Ovary (tissue), 7 donors: ENCODE measurements at regions not wholly inside any gene's neighbourhood (a gene's known extent, or its start where the extent isn't known, plus 50 kb on each side); places are given as distances from the start of the nearest gene placed in this dataset.

Experiments used
- DNase-seq, 5 donors: peaks; one replicate each; pipeline ENCODE4 v3.0.0-alpha.2; 2019 to 2020
- H3K27ac ChIP-seq, 2 donors: fragments of 200-600 bp; one replicate each; pipeline versions ENCODE4 v1.5.1 to v1.8.0; 2019 to 2022
- H3K27me3 ChIP-seq: fragments of 200-600 bp; one replicate; pipeline ENCODE4 v1.8.0; 2022
- H3K36me3 ChIP-seq: fragments of 200-600 bp; sonication (generic); one replicate; pipeline ENCODE4 v1.5.1; 2019
- H3K4me1 ChIP-seq: one replicate; pipeline ENCODE4 v1.8.1; 2013; ENCODE audit warnings: mild to moderate bottlenecking, moderate library complexity; ENCODE audit not compliant: insufficient read depth
- H3K4me3 ChIP-seq: fragments of 200-600 bp; sonication (generic); one replicate; pipeline ENCODE4 v1.5.1; 2017
- H3K9me3 ChIP-seq, 2 donors: fragments of 200-600 bp in 1 of 2; sonication (generic) in 1 of 2; one replicate each; pipeline versions ENCODE4 v1.5.1 to v1.8.1; 2013 to 2019; ENCODE audit warnings: mild to moderate bottlenecking in 1 of 2, moderate library complexity in 1 of 2
- EP300 ChIP-seq: sonication (generic); formaldehyde crosslinking; IDR thresholded peaks from one replicate; pipeline ENCODE4 v1.6.1; 2017; ENCODE audit warnings: antibody characterized with exemption
- POLR2A ChIP-seq: fragments of 450-650 bp; IDR thresholded peaks from one replicate; pipeline ENCODE4 v1.6.1; 2017; ENCODE audit warnings: antibody characterized with exemption, mild to moderate bottlenecking, moderate library complexity
- WGBS, 3 donors: extraction: QIAGEN DNeasy Blood & Tissue Kit in 1 of 3; methylation state at CpG; one replicate each; pipeline versions ENCODE4 v1.1.5 to v1.1.7; 2013 to 2017; 5-methylcytosine and 5-hydroxymethylcytosine counted together
- intact Hi-C, 4 donors: fragments of 100-400 bp; cut with DNase I; formaldehyde crosslinking; loops; one replicate each; pipeline versions ENCODE4 v1.11.0 to v1.15.1; 2022 to 2023
- TF ChIP-seq, protein P1 (sequence below), 3 donors: fragments of 450-650 bp in 2 of 3; fragments of 200-600 bp in 1 of 3; IDR thresholded peaks; one replicate each; pipeline versions ENCODE4 v1.5.1 to v1.8.0; 2016 to 2022; ENCODE audit warnings: antibody characterized with exemption in 3 of 3, mild to moderate bottlenecking in 1 of 3
- donor health status: DM: no; HTN: no; CAD: no; lungs with moderate emphysema.
- donor health status: DM: no; HTN: no; CAD: no.
- donor health status: Bipolar disorder and iron deficiency.
- donor health status: DM: no; HTN: no; CAD: no.
- donor health status: DM: yes; HTN: yes; CAD: no.

DNA sequence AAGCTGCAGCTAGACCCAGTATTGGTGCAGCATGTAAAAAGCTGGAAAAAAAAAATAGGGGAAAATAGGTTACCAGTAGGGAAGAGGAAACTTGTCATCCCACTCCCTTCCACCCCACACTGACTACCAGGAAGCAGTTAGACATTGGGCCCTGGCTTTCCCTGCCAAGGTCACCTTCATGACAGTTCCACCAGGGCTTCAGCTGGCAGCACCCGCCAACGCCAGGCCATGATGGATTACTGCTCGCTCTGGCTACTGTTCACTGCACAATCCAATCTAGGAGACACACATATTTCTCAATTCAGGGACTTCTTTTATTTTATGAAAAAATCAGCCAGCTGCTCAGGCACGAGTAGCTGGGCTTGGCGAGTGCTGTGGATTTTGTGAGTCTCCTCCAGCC is 127.7 kb downstream of the DMRTA2 start:
- TF ChIP-seq, protein P1, sequence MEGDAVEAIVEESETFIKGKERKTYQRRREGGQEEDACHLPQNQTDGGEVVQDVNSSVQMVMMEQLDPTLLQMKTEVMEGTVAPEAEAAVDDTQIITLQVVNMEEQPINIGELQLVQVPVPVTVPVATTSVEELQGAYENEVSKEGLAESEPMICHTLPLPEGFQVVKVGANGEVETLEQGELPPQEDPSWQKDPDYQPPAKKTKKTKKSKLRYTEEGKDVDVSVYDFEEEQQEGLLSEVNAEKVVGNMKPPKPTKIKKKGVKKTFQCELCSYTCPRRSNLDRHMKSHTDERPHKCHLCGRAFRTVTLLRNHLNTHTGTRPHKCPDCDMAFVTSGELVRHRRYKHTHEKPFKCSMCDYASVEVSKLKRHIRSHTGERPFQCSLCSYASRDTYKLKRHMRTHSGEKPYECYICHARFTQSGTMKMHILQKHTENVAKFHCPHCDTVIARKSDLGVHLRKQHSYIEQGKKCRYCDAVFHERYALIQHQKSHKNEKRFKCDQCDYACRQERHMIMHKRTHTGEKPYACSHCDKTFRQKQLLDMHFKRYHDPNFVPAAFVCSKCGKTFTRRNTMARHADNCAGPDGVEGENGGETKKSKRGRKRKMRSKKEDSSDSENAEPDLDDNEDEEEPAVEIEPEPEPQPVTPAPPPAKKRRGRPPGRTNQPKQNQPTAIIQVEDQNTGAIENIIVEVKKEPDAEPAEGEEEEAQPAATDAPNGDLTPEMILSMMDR (IDR thresholded peaks at IDR 0.05) = no peak
- TF ChIP-seq EP300 (no peak), POLR2A (no peak)
- Histone ChIP-seq H3K4me1 (no peaks in the 10 kb centered on the region), H3K36me3 (no peaks in the 10 kb centered on the region), H3K27ac (no peak overlapping the region), H3K27me3 (no peaks in the 10 kb centered on the region), H3K9me3 (no peaks in the 10 kb centered on the region), H3K4me3 (no peak overlapping the region)
- intact Hi-C loops = loop anchor here in 1 of 4 donors (10.0 kb wide), 1 partner anchor 61 kb away; no protein-coding TSS in a partner anchor
- WGBS, 3 donors = 74 to 77% (median 76%) methylated on average over 5 of the region's 5 CpGs
- no peak for DNase-seq

DNA sequence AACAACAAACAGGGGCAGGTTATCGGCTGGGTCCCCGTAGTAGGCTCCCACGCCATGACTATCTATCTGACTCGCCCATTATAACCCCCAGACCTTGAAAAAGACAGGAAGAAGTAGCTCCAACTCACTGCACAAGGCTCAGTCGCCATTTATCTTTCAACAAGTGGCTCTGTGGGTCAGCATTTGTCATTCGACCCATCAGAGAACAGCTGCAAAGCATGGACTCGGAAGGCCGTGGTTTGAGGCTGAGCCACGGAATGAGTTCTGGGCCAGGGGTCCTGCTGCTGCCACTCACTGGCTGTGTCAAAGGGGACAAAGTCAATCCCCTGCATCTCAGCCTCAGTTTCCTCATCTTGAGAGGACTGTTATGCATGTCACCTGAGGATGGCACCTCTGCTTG is 131.0 kb downstream of the DMRTA2 start:
- WGBS, 3 donors = 61 to 70% (median 64%) methylated on average over 9 of the region's 9 CpGs
- no peaks in the 10 kb centered on the region for H3K27me3 ChIP-seq
- H3K4me1 ChIP-seq = no peaks in the 10 kb centered on the region
- TF ChIP-seq POLR2A = no peak
- no peak for TF ChIP-seq EP300
- TF ChIP-seq, protein P1 (IDR thresholded peaks at IDR 0.05) = no peak
- H3K9me3 ChIP-seq = no peaks in the 10 kb centered on the region
- DNase-seq = no peak
- intact Hi-C loops = loop anchor here in 1 of 4 donors (10.0 kb wide), 1 partner anchor 57 kb away; no protein-coding TSS in a partner anchor
- H3K27ac ChIP-seq = no peak overlapping the region
- H3K36me3 ChIP-seq = no peaks in the 10 kb centered on the region
- H3K4me3 ChIP-seq = no peak overlapping the region

DNA sequence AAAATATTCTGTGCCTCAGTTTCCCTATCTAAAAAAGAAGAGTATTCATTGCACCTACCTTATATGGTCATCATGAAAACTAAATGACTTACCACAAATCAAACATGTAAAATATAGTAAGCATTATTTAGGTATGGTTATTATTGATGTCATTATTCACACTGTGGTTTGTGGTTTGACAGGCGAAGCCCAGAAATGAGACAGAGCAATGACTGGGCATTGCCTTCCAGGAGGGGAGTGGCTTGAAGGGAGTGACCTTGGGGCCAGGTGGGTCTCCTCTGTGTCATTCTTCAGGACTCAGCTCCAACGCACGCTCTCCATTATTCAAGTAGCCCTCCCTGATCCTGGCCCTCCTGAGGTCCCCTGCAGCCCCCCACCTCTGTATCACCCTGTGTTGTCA is 133.7 kb downstream of the DMRTA2 start:
- no peaks in the 10 kb centered on the region for H3K4me1 ChIP-seq
- H3K9me3 ChIP-seq = no peaks in the 10 kb centered on the region
- no peaks in the 10 kb centered on the region for H3K36me3 ChIP-seq
- TF ChIP-seq, protein P1 (IDR thresholded peaks at IDR 0.05) = no peak
- TF ChIP-seq POLR2A (no peak), EP300 (no peak)
- H3K27me3 ChIP-seq = no peaks in the 10 kb centered on the region
- intact Hi-C loops = no loop called here
- H3K4me3 ChIP-seq = no peak overlapping the region
- no peak for DNase-seq
- no peak overlapping the region for H3K27ac ChIP-seq
- WGBS, 3 donors = 72 to 84% (median 73%) methylated on average over 3 of the region's 3 CpGs

DNA sequence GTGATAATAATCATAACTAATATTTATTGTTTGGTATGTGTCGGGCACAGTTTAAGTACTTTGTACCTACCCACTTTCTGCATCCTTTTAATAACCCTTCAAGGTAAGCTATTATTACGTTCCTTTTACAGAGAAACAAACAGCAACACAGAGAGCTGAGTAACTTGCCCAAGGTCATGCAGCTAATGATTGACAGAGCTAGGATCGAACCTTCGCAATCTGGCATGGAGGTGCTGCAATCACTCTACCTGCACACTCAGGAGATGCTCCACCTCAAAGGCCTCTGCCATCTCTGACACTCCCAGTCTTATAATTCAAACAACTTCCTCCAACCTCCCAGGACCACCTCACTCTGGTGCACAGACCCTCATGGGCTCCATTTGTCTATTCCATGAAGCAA is 137.2 kb downstream of the DMRTA2 start:
- intact Hi-C loops = no loop called here
- H3K27me3 ChIP-seq = no peaks in the 10 kb centered on the region
- H3K36me3 ChIP-seq = no peaks in the 10 kb centered on the region
- no peak overlapping the region for H3K4me3 ChIP-seq
- H3K4me1 ChIP-seq = no peaks in the 10 kb centered on the region
- TF ChIP-seq, protein P1 (IDR thresholded peaks at IDR 0.05) = no peak
- no peak for TF ChIP-seq EP300
- TF ChIP-seq POLR2A = no peak
- no peak for DNase-seq
- WGBS, 3 donors = 78 to 84% (median 81%) methylated on average over 4 of the region's 4 CpGs
- H3K9me3 ChIP-seq = no peaks in the 10 kb centered on the region
- H3K27ac ChIP-seq = no peak overlapping the region
